ENCODE measurements at regions not wholly inside any gene's neighbourhood (a gene's known extent, or its start where the extent isn't known, plus 50 kb on each side); places are given as distances from the start of the nearest gene placed in this dataset.

DNA sequence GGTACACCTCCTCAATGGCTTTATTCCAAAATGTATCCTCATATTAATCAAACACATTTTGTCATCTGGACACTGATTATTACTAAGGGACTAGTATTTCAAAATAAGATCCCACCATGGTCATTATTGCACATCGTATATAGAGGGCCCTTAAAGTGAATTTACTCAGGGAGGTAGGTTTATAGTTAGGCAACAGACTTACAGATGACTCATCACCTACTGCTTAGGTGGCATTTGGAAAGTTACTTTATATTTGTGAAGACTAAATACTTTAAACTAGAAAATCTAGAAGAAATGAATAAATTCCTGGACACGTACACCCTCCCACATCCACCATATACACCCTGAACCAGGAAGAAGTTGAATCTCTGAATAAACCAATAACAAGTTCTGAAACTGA lies 353.0 kb downstream of the KCTD12 start:
- Histone ChIP-seq H2BK12ac (ENCODE audit: insufficient read length, low read depth, low read length) (no peak overlapping the region), H3K14ac (ENCODE audit: insufficient read depth, low read length) (no peak overlapping the region), H3K27ac (ENCODE audit: insufficient read length, low read depth, low read length) (no peak overlapping the region), H4K8ac (replicated peaks; ENCODE audit: insufficient read length, low read depth, low read length) (no peak overlapping the region), H3T11ph (ENCODE audit: low read length) (no peak overlapping the region), H3K79me2 (ENCODE audit: insufficient read depth, low read length) (no peaks in the 10 kb centered on the region), H4K20me1 (ENCODE audit: control insufficient read depth, insufficient read depth, insufficient read length) (no peaks in the 10 kb centered on the region), H4K5ac (ENCODE audit: insufficient read length, low read depth, low read length) (no peak overlapping the region), H3K79me1 (ENCODE audit: insufficient read depth, low read depth, low read length, poor library complexity, severe bottlenecking) (no peaks in the 10 kb centered on the region), H3K18ac (ENCODE audit: insufficient read length, low read depth, low read length) (no peak overlapping the region), H2BK20ac (ENCODE audit: low read depth, low read length, poor library complexity, severe bottlenecking) (no peak overlapping the region), H2AFZ (ENCODE audit: low read length) (no peak overlapping the region), H3K9ac (ENCODE audit: extremely low read depth, insufficient read length, low read length) (no peak overlapping the region), H3K56ac (ENCODE audit: insufficient read length, low read depth, low read length) (no peak overlapping the region), H4K91ac (ENCODE audit: insufficient read length, low read depth, low read length) (no peak overlapping the region), H3K4ac (ENCODE audit: low read depth, low read length) (no peak overlapping the region), H3K4me2 (ENCODE audit: insufficient read depth, insufficient read length, low read length) (no peak overlapping the region), H3K27me3 (ENCODE audit: insufficient read depth, low read length) (no peaks in the 10 kb centered on the region), H3K9me3 (ENCODE audit: control insufficient read depth, low read depth, low read length) (no peaks in the 10 kb centered on the region), H2BK5ac (ENCODE audit: insufficient read length, low read length) (no peak overlapping the region), H2AK5ac (ENCODE audit: insufficient read length, low read length) (no peak overlapping the region), H3K23me2 (ENCODE audit: insufficient read length, low read depth, low read length, poor library complexity, severe bottlenecking) (no peaks in the 10 kb centered on the region), H3K4me1 (ENCODE audit: insufficient read depth, low read length) (no peaks in the 10 kb centered on the region), H3K23ac (ENCODE audit: insufficient read length, low read depth, low read length) (no peak overlapping the region), H2BK15ac (ENCODE audit: low read depth, low read length) (no peak overlapping the region), H2BK120ac (ENCODE audit: low read depth, low read length, poor library complexity, severe bottlenecking) (no peak overlapping the region)
- no peaks in the 10 kb centered on the region; a peak in 1 of 7 replicates for H3K36me3 Mint-ChIP-seq (ENCODE audit: insufficient read depth in 1 of 3, low read depth in 3 of 3)
- H3K27ac Mint-ChIP-seq, result no peak overlapping the region
- H3K9me3 Mint-ChIP-seq, result peaks cover 0 to 2% of the 10 kb centered on the region in 2 experiments; a peak in 2 of 5 replicates
- no peaks in the 10 kb centered on the region for H3K27me3 Mint-ChIP-seq (ENCODE audit: low read depth)
- TF ChIP-seq, protein P1, sequence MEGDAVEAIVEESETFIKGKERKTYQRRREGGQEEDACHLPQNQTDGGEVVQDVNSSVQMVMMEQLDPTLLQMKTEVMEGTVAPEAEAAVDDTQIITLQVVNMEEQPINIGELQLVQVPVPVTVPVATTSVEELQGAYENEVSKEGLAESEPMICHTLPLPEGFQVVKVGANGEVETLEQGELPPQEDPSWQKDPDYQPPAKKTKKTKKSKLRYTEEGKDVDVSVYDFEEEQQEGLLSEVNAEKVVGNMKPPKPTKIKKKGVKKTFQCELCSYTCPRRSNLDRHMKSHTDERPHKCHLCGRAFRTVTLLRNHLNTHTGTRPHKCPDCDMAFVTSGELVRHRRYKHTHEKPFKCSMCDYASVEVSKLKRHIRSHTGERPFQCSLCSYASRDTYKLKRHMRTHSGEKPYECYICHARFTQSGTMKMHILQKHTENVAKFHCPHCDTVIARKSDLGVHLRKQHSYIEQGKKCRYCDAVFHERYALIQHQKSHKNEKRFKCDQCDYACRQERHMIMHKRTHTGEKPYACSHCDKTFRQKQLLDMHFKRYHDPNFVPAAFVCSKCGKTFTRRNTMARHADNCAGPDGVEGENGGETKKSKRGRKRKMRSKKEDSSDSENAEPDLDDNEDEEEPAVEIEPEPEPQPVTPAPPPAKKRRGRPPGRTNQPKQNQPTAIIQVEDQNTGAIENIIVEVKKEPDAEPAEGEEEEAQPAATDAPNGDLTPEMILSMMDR (conservative IDR thresholded peaks at IDR 0.05), result no peak
- no peak for DNase-seq
- no peak overlapping the region for H3K4me3 Mint-ChIP-seq
- H3K4me1 Mint-ChIP-seq, result peaks cover 7 to 10% of the 10 kb centered on the region in 2 experiments
- no CpG with 5 or more reads among the region's 2 CpGs for WGBS (ENCODE audit: extremely low coverage, insufficient read length, low lambda C conversion rate)
